ENCODE measurements at regions not wholly inside any gene's neighbourhood (a gene's known extent, or its start where the extent isn't known, plus 50 kb on each side); places are given as distances from the start of the nearest gene placed in this dataset.

DNA sequence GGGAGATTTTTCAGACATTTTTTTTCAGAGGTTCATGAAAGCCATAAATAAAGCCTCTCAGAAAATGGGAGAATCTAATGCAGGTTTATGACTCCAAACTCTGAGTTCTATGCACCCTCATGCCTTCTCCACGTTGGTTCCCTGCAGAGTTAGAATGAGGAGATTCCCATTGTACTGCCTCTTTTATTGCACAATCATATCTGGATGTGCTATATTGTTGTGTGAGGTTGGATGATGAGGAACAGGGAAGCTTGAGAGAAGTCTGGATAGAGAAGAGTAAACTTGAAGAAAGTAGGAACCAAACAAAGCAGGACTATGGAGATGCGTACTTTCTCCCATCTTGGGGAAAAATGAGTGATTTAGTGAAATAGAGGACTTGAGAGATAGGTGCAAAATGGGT, 178.8 kb downstream of the PDCD6IP start:
- no peak for TF ChIP-seq BHLHE40 (IDR thresholded peaks at IDR 0.05; ENCODE audit: borderline replicate concordance in 1 of 2, low read depth in 2 of 2, low read length in 1 of 2)
- no peak for TF ChIP-seq RAD51 (IDR thresholded peaks at IDR 0.05)
- TF ChIP-seq EP300 (IDR thresholded peaks at IDR 0.05; ENCODE audit: borderline replicate concordance in 1 of 2, control insufficient read depth in 1 of 2, low read depth in 2 of 2, low read length in 2 of 2): no peak
- TF ChIP-seq, protein P1, sequence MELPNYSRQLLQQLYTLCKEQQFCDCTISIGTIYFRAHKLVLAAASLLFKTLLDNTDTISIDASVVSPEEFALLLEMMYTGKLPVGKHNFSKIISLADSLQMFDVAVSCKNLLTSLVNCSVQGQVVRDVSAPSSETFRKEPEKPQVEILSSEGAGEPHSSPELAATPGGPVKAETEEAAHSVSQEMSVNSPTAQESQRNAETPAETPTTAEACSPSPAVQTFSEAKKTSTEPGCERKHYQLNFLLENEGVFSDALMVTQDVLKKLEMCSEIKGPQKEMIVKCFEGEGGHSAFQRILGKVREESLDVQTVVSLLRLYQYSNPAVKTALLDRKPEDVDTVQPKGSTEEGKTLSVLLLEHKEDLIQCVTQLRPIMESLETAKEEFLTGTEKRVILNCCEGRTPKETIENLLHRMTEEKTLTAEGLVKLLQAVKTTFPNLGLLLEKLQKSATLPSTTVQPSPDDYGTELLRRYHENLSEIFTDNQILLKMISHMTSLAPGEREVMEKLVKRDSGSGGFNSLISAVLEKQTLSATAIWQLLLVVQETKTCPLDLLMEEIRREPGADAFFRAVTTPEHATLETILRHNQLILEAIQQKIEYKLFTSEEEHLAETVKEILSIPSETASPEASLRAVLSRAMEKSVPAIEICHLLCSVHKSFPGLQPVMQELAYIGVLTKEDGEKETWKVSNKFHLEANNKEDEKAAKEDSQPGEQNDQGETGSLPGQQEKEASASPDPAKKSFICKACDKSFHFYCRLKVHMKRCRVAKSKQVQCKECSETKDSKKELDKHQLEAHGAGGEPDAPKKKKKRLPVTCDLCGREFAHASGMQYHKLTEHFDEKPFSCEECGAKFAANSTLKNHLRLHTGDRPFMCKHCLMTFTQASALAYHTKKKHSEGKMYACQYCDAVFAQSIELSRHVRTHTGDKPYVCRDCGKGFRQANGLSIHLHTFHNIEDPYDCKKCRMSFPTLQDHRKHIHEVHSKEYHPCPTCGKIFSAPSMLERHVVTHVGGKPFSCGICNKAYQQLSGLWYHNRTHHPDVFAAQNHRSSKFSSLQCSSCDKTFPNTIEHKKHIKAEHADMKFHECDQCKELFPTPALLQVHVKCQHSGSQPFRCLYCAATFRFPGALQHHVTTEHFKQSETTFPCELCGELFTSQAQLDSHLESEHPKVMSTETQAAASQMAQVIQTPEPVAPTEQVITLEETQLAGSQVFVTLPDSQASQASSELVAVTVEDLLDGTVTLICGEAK (IDR thresholded peaks at IDR 0.05; ENCODE audit: borderline replicate concordance): no peak
- TF ChIP-seq, protein P2, sequence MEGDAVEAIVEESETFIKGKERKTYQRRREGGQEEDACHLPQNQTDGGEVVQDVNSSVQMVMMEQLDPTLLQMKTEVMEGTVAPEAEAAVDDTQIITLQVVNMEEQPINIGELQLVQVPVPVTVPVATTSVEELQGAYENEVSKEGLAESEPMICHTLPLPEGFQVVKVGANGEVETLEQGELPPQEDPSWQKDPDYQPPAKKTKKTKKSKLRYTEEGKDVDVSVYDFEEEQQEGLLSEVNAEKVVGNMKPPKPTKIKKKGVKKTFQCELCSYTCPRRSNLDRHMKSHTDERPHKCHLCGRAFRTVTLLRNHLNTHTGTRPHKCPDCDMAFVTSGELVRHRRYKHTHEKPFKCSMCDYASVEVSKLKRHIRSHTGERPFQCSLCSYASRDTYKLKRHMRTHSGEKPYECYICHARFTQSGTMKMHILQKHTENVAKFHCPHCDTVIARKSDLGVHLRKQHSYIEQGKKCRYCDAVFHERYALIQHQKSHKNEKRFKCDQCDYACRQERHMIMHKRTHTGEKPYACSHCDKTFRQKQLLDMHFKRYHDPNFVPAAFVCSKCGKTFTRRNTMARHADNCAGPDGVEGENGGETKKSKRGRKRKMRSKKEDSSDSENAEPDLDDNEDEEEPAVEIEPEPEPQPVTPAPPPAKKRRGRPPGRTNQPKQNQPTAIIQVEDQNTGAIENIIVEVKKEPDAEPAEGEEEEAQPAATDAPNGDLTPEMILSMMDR (IDR thresholded peaks at IDR 0.05 in 2 of 3, conservative IDR thresholded peaks at IDR 0.05 in 1 of 3; ENCODE audit: control insufficient read depth in 2 of 3, extremely low read depth in 1 of 3, insufficient read depth in 1 of 3, low read depth in 3 of 3, low read length in 3 of 3): no peak
- TF ChIP-seq BCL11A (IDR thresholded peaks at IDR 0.05; ENCODE audit: low read depth, low read length): no peak
- no peak for TF ChIP-seq E2F4 (IDR thresholded peaks at IDR 0.05; ENCODE audit: low read depth, low read length)
- TF ChIP-seq CBFB (IDR thresholded peaks at IDR 0.05; ENCODE audit: low read depth): no peak
- no peak for TF ChIP-seq TBL1XR1 (IDR thresholded peaks at IDR 0.05; ENCODE audit: low read depth, low read length)
- no peak for TF ChIP-seq IKZF2 (IDR thresholded peaks at IDR 0.05)
- TF ChIP-seq CEBPB (IDR thresholded peaks at IDR 0.05; ENCODE audit: borderline replicate concordance in 1 of 2, low read depth in 2 of 2, low read length in 2 of 2): no peak
- no peak for TF ChIP-seq MTA2 (IDR thresholded peaks at IDR 0.05; ENCODE audit: low read depth)
- TF ChIP-seq ESRRA (IDR thresholded peaks at IDR 0.05; ENCODE audit: low read length): no peak
- TF ChIP-seq KLF5 (IDR thresholded peaks at IDR 0.05; ENCODE audit: partially characterized antibody): no peak
